ENCODE measurements at regions not wholly inside any gene's neighbourhood (a gene's known extent, or its start where the extent isn't known, plus 50 kb on each side); places are given as distances from the start of the nearest gene placed in this dataset.
A peak's percentile ranks its signal among the peaks of the same experiment; 100 is the strongest.
"Not testable (repeated sequence)": the region's sequence is repeated elsewhere in the genome, so short reads cannot be mapped to it uniquely, and the experiment has no call there.

- no peak for ATAC-seq
- TF ChIP-seq CTCF (IDR thresholded peaks at IDR 0.05) = no peak
- Histone ChIP-seq H3K36me3 (no peaks in the 10 kb centered on the region), H3K27me3 (no peaks in the 10 kb centered on the region), H3K4me3 (no peak overlapping the region), H3K4me1 (no peaks in the 10 kb centered on the region), H3K9me3 (no peaks in the 10 kb centered on the region), H3K27ac (no peak overlapping the region)
- DNase-seq = no peak
- intact Hi-C loops (cut with DNase I) = no loop called here
- no peak for FAIRE-seq
- 23 to 24% methylated on average over 3 of the region's 3 CpGs for WGBS, 2 donors
These were observed 166.9 kb downstream of the DEFB131A start for GRCh38 chr4:9611101-9611500.

GRCh38 chr4:9636411-9636810, 145.0 kb upstream of the DRD5 start:
- H3K9me3 ChIP-seq; H3K4me1 ChIP-seq; H3K27me3 ChIP-seq; H3K36me3 ChIP-seq; ATAC-seq; H3K4me3 ChIP-seq; FAIRE-seq; DNase-seq; H3K27ac ChIP-seq; intact Hi-C loops (cut with DNase I): not testable (repeated sequence)
- 51 to 65% methylated on average over 3 of the region's 3 CpGs for WGBS, 2 donors

GRCh38 chr4:9659678-9660077, 121.8 kb upstream of the DRD5 start:
- peak in 1 of 6 donors; percentile 20 for DNase-seq
- H3K27ac ChIP-seq; ATAC-seq; H3K4me3 ChIP-seq; intact Hi-C loops (cut with DNase I); H3K27me3 ChIP-seq; FAIRE-seq; H3K9me3 ChIP-seq; H3K36me3 ChIP-seq; H3K4me1 ChIP-seq: not testable (repeated sequence)
- 15 to 17% methylated on average over 14 of the region's 14 CpGs for WGBS, 2 donors
- TF ChIP-seq CTCF (IDR thresholded peaks at IDR 0.05) = peak; percentile 19 to 37 (median 30)

- intact Hi-C loops (cut with DNase I); ATAC-seq; H3K4me3 ChIP-seq; H3K9me3 ChIP-seq; H3K27me3 ChIP-seq; H3K27ac ChIP-seq; H3K4me1 ChIP-seq; H3K36me3 ChIP-seq; FAIRE-seq; DNase-seq: not testable (repeated sequence)
- WGBS, 2 donors = 59 to 66% methylated on average over 3 to 4 of the region's 4 CpGs
These were observed 120.5 kb upstream of the DRD5 start for GRCh38 chr4:9660955-9661354.

- DNase-seq; H3K27me3 ChIP-seq; H3K4me3 ChIP-seq; FAIRE-seq; H3K27ac ChIP-seq; H3K36me3 ChIP-seq; H3K4me1 ChIP-seq; H3K9me3 ChIP-seq; ATAC-seq; intact Hi-C loops (cut with DNase I): not testable (repeated sequence)
- 36 to 49% methylated on average over 10 of the region's 11 CpGs for WGBS, 2 donors
These were observed 110.7 kb upstream of the DRD5 start for GRCh38 chr4:9670725-9671124.

- ATAC-seq; H3K4me3 ChIP-seq; H3K36me3 ChIP-seq; DNase-seq; H3K27me3 ChIP-seq; H3K9me3 ChIP-seq; FAIRE-seq; intact Hi-C loops (cut with DNase I); H3K4me1 ChIP-seq; H3K27ac ChIP-seq: not testable (repeated sequence)
- 74 to 80% methylated on average over 10 of the region's 10 CpGs for WGBS, 2 donors
These were observed 104.1 kb upstream of the DRD5 start for GRCh38 chr4:9677357-9677756.

- no peaks in the 10 kb centered on the region for H3K27me3 ChIP-seq
- no peaks in the 10 kb centered on the region for H3K4me1 ChIP-seq
- H3K27ac ChIP-seq = no peak overlapping the region
- intact Hi-C loops (cut with DNase I) = no loop called here
- DNase-seq (peak in 1 of 6 donors; percentile 53), FAIRE-seq (no peak), ATAC-seq (no peak)
- no peaks in the 10 kb centered on the region for H3K36me3 ChIP-seq
- H3K9me3 ChIP-seq = no peaks in the 10 kb centered on the region
- WGBS, 2 donors = 84 to 88% methylated on average over 16 to 30 of the region's 30 CpGs
- H3K4me3 ChIP-seq = no peak overlapping the region
- no peak for TF ChIP-seq CTCF (IDR thresholded peaks at IDR 0.05)
These were observed 101.5 kb upstream of the DRD5 start for GRCh38 chr4:9679704-9680478.

GRCh38 chr4:9683174-9683573, 98.3 kb upstream of the DRD5 start:
- DNase-seq; H3K9me3 ChIP-seq; H3K27ac ChIP-seq; ATAC-seq; H3K27me3 ChIP-seq; intact Hi-C loops (cut with DNase I); H3K4me3 ChIP-seq; H3K4me1 ChIP-seq; H3K36me3 ChIP-seq; FAIRE-seq: not testable (repeated sequence)
- 67 to 71% methylated on average over 5 of the region's 5 CpGs for WGBS, 2 donors

- H3K36me3 ChIP-seq; FAIRE-seq; DNase-seq; H3K27ac ChIP-seq; H3K4me3 ChIP-seq; H3K4me1 ChIP-seq; H3K9me3 ChIP-seq; H3K27me3 ChIP-seq; intact Hi-C loops (cut with DNase I); ATAC-seq: not testable (repeated sequence)
- 38 to 39% methylated on average over 5 of the region's 5 CpGs for WGBS, 2 donors
These were observed 96.4 kb upstream of the DRD5 start for GRCh38 chr4:9685016-9685415.

Data from pancreas (tissue), 10 donors.